ENCODE measurements at regions not wholly inside any gene's neighbourhood (a gene's known extent, or its start where the extent isn't known, plus 50 kb on each side); places are given as distances from the start of the nearest gene placed in this dataset.

DNA sequence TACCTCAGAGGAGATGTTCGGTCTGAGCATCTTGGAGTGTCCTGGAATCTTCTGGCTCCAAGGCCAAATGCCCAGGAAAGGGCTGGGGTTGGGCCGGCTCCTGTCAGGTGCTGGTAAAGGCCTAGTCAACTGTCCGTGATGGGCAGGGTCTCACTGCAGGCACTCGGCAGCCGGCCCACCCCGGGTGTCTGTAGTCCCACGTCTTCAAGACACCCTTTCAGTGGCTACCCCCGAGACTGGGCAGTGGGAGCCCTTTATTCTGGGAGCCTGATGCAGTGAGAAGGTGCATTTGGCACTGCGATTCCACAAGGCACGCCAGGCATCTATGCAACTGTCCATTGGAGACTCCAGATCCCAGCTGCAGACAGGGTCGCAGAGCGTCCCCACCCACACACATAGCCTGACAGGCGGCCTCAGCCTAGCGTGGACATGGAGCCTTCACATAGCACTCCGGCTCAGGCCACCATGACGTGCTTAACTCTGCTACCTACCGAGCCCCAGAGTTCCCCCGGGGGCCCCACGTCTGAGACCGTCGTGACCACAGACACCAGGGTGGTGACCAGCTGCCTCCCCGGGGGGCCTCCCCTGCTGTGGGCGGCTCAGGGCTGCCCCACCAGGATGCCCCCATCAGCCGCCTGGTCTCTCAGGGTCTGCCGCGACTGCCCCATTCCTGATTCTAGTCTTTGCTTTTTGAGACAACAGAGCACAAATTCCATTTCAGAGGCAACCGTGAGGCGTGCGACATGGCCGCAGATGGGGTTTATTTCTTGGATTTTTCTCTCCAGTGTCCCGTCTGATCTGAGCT is 331.8 kb upstream of the SFSWAP start:
- no peak for TF ChIP-seq POLR2AphosphoS5 (IDR thresholded peaks at IDR 0.05)
- TF ChIP-seq, protein P1, sequence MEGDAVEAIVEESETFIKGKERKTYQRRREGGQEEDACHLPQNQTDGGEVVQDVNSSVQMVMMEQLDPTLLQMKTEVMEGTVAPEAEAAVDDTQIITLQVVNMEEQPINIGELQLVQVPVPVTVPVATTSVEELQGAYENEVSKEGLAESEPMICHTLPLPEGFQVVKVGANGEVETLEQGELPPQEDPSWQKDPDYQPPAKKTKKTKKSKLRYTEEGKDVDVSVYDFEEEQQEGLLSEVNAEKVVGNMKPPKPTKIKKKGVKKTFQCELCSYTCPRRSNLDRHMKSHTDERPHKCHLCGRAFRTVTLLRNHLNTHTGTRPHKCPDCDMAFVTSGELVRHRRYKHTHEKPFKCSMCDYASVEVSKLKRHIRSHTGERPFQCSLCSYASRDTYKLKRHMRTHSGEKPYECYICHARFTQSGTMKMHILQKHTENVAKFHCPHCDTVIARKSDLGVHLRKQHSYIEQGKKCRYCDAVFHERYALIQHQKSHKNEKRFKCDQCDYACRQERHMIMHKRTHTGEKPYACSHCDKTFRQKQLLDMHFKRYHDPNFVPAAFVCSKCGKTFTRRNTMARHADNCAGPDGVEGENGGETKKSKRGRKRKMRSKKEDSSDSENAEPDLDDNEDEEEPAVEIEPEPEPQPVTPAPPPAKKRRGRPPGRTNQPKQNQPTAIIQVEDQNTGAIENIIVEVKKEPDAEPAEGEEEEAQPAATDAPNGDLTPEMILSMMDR (IDR thresholded peaks at IDR 0.05), result no peak
- no peak for TF ChIP-seq POLR2A (IDR thresholded peaks at IDR 0.05)
- TF ChIP-seq EP300 (IDR thresholded peaks at IDR 0.05), result no peak

Measured in suprapubic skin (tissue), 4 donors.